Fibroblast of skin of back (primary cell): ENCODE measurements at regions not wholly inside any gene's neighbourhood (a gene's known extent, or its start where the extent isn't known, plus 50 kb on each side); places are given as distances from the start of the nearest gene placed in this dataset.
A peak's percentile ranks its signal among the peaks of the same experiment; 100 is the strongest.
"Not testable (repeated sequence)": the region's sequence is repeated elsewhere in the genome, so short reads cannot be mapped to it uniquely, and the experiment has no call there.

Source experiments
- DNase-seq: peaks from one replicate; pipeline ENCODE4 v3.0.0-alpha.2; 2013

- no peak for DNase-seq
These were observed 58.9 kb downstream of the OR5AK2 start for GRCh38 chr11:57047610-57048009.

- no peak for DNase-seq
These were observed 61.0 kb downstream of the OR5AK2 start for GRCh38 chr11:57049749-57050148.

GRCh38 chr11:57054817-57055216 is 66.1 kb downstream of the OR5AK2 start:
- DNase-seq: peak; percentile 32

DNA sequence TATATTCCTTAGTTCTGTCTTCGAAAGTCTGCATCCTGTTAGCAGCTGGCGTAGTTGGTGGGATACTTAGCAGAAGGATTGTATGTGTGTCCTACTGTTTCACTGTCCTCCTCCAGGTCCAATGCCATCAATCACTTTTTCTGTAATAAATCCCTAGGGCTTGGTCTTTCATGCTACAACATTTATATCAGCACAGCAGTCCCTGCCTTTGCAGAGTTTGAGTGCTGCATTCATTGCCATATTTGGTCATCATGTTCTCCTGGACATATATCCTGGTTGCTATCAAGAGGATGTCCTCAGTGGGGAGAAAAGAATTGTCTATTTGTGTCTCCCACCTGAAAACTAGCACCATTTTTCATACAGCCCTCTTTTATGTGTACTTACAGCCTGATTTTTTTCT is 67.0 kb downstream of the OR5AK2 start:
- peak; percentile 30 for DNase-seq

DNA sequence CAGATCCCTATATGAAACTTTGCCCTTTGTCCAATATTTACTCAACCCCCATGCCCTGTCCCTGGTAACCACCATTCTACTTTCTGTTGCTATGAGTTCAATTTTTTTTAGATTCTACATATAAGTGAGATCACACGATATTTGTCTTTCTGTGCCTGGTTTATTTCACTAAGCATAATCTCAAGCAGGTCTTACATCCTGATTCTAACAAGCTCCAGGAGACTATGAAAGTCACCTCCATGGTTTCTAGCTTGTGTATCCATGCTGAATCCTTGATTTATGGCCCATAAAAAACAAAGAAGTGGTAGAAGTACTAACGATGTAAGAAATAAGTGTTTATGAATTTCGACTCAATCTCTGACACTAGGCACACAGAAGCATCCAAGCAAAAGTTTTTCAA is 68.0 kb downstream of the OR5AK2 start:
- no peak for DNase-seq

DNA sequence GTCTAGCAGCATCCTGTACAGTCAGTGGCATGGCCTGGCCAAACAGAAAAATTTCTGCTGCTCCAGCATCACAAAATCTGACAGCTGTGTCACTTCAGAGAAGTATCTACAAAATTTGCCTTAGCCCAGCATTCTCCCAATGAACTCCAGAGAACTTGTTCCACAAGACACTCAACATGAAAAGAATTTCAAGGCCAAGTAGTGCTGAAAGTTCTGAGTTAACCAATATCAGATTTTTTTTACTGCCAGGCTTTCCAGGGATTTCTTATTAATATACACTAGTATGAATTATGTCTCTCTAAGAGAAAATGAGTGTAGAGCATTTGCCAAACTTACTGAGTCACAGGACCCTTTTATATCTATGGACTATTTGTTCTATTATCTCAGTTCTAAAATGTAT is 68.8 kb downstream of the OR5AK2 start:
- DNase-seq: no peak

DNA sequence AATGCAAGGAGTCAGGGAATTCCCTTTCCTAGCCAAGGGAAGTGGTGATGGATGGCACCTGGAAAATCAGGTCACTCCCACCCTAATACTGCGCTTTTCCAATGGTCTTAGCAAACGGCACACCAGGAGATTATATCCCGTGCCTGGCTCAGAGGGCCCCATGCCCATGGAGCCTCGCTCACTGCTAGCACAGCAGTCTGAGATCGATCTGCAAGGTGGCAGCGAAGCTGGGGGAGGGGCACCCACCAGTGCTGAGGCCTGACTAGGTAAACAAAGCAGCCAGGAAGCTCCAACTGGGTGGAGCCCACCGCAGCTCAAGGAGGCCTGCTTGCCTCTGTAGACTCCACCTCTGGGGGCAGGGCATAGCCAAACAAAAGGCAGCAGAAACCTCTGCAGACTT is 74.2 kb downstream of the OR5AK2 start:
- DNase-seq: not testable (repeated sequence)

GRCh38 chr11:57069942-57070341 is 81.2 kb downstream of the OR5AK2 start:
- no peak for DNase-seq

DNA sequence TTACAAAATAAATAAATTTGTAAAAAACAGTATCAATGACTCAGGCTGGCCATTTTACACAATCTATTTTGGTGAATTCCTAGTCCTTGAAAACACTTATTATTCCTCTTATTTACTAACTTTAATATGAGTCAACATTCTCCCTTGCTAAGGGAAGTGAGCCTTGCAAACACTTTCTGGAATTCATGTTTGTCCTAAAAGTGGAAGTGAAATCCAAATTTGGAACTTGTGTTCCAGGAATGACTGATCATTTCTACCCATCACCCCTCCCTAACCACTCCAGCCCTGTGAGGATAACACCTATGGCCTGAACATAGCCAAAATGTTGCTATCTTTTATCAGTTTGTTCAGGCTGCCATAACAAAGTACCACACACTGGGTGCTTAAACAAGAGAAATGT is 83.1 kb downstream of the OR5AK2 start:
- DNase-seq: peak; percentile 66

GRCh38 chr11:57072640-57073039 is 83.9 kb downstream of the OR5AK2 start:
- DNase-seq: peak; percentile 99

DNA sequence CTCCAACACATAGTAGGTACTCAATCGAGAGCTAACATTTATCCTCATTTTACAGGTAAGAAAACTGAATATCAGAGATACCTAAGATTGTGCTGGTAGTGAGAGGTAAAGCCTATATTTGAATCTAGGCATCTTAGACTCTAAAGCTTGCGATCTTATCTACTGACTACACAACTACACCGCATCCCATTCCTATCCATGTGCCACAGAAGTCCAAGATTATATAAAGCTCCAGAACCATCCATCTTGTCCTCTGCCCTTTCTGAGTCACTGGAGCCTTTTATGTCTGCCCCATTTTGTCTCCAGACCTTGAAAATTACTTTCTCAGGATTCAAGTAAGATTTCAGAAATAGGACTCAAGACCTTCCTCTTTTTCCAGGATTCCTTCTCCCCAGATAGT is 84.4 kb downstream of the OR5AK2 start:
- peak; percentile 29 for DNase-seq

- DNase-seq: no peak
These were observed 92.6 kb downstream of the OR5AK2 start for GRCh38 chr11:57081356-57081755.

- no peak for DNase-seq
These were observed 93.4 kb downstream of the OR5AK2 start for GRCh38 chr11:57082125-57082524.

DNA sequence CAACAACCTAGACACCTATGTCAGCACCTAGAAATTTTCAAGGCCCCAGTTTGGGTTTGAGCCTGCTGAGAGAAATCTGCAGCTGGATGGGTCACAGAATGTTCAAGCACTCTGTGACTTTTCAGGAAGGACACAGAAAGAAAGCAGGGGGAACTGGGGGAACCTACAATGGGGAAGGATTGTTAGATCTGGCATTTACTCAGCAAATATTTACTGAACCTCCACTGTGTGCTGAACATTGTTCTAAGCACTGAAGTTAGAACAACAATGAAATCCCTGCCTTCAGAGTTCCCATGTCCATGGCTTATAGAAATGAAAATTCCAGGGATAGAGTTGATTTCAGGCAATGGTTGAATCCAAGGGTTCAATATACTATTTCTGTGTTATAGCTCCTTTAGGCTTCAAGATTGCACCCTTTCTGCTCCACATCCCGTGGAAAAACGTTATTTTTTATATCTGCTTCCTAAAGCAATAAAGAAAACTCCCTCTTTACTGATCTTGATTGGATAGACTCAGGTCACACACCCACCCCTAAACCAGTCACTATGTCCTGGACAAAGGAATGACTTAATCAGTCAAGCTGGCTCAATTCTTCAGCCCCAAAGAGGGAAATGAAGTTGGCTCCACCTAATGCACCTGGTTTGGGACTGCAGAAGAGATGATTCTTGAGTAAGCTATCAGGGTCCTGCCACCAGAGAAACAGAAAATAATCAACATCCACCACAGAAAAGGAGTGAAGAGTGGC is 95.1 kb downstream of the OR5AK2 start:
- no peak for DNase-seq

GRCh38 chr11:57085611-57086010 is 96.1 kb upstream of the LRRC55 start:
- no peak for DNase-seq

- no peak for DNase-seq
These were observed 93.8 kb upstream of the LRRC55 start for GRCh38 chr11:57087991-57088390.

DNA sequence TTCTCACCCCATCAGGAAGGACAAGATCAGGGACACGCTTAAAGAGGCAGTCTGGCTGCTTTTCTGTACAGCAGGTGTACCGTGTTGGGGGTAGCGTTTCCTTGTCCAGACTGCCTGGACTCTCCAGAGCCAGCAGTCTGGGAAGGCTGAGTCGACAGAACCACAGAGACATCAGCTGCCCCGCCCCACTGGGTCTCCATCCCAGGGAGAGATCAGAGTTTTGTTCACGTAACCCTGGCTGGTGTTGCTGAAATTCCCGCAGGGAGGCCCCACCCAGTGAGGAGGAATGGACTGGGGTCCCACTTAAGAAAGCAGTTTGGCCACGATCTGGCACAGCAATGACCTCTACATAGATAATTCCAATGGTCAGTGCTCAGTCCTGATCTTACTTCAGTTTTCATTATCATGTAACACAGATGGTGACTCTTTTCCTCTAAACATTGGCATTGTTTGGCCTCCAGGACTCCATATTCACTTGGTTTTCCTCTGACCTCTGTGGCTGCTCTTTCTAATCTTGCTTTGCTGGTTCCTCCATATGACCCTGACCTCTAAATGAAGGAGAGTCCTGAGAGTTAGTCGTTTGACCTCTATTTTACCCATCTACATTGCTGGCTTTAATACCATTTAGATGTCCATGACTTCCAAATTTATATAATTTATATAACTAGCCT is 89.6 kb upstream of the LRRC55 start:
- DNase-seq: no peak

DNA sequence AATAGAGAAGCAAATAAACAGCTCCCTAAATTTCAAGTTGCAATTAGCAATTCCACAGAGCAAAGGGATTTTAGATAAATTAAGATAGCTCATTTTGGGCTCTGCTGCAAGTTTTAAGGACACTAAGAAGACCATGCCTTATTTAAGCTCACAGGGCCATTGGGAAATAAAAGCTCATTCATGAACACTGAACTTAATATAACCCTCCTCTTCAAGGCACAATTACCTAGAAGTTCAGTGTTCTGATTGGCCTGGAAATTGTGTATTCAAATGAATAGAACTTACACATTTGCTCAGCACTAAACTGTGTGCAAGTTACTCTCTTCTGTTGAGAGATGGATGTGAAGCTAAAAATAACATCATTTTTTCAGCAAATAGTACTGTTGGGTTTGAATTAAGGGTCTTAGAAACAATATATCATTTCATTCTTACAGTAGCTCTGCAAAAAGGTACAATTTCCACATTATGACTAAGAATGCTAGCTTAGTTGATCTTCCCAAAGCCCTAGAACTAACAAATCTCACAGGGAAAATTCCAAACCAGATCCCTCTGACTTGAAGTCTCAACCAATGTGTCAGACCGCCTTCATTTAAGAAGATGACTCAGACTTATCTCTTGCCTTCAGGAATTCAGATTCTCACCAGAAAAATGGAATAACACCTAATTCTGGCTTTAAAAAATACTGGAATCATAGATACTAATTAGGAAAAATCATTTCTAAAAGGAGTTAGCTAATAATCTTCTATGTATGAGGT is 87.4 kb upstream of the LRRC55 start:
- peak; percentile 91 for DNase-seq

DNA sequence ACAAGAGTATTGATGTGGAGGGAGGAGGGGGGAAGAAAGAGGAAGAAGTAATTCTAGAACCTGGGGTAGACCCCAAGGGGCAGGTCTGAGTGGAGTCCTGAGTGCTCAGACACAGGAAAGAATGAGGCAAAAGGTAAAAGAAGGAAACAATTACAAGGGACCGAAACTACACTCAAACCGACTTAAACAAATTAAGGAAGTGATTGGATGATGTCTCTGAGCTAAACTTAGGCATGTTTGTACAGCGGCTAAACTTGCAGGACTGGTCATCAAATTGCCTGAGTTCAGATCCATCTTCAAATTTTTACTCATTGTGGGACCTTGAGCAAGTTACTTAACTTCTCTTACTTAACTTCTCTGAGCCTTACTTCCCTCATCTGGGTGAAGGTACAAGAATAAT is 86.3 kb upstream of the LRRC55 start:
- no peak for DNase-seq

- no peak for DNase-seq
These were observed 85.9 kb upstream of the LRRC55 start for GRCh38 chr11:57095896-57096295.

DNA sequence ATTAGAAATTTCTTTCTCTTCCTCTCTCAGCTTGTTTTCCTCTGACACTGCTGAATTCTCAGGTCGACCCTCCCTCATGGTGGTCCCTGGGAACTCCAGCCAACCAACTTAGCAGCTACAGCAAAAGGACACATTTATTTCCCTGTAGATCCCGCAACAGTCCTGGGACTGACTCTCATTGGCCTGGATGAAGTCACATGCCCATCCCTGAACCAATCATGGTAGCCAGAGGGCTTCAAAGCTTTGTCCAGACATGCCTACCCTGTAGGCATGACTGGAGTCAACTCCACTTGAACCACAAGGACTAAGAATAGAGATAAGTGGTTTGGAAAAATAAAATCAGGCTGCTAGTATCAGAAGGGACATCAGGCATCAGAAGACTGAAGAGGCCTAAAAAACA is 84.6 kb upstream of the LRRC55 start:
- no peak for DNase-seq

DNA sequence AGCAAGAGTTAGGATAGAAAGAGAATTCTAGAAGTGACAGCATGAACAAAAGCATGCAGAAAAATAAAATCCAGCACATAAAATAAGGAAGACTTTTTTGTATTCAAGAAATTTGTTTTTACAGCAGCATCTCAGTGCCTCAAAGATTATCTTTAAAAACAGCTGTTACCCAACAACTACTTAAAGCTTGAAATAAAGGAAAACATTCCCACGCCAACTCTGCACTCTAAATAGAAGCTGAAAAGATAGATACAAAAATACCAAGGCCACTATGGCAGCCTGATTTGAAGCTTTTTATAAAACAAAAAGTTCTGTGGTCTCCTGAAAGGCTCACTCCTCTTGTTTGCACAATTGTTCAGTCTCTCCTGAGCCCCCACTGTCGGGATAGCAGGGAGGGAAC is 83.6 kb upstream of the LRRC55 start:
- DNase-seq: no peak

- DNase-seq: no peak
These were observed 81.0 kb upstream of the LRRC55 start for GRCh38 chr11:57100638-57101331.
